HG03060 (cell line): ENCODE measurements at regions not wholly inside any gene's neighbourhood (a gene's known extent, or its start where the extent isn't known, plus 50 kb on each side); places are given as distances from the start of the nearest gene placed in this dataset.

Experiments used
- ATAC-seq: cut with Tn5 transposase; IDR thresholded peaks from one replicate; pipeline ENCODE4 v1.9.1; 2021; ENCODE audit warnings: low read depth, moderate number of reproducible peaks; ENCODE audit not compliant: unreplicated experiment

- ATAC-seq: no peak
These were observed 312.6 kb downstream of the FGFR2 start for GRCh38 chr10:121285406-121286196.

- no peak for ATAC-seq
These were observed 310.2 kb downstream of the FGFR2 start for GRCh38 chr10:121288011-121288410.

- no peak for ATAC-seq
These were observed 309.2 kb downstream of the FGFR2 start for GRCh38 chr10:121288864-121289661.

GRCh38 chr10:121289800-121290199 is 308.4 kb downstream of the FGFR2 start:
- ATAC-seq: no peak

GRCh38 chr10:121290674-121291073 is 307.6 kb downstream of the FGFR2 start:
- ATAC-seq: no peak

GRCh38 chr10:121291376-121291775 is 306.9 kb downstream of the FGFR2 start:
- ATAC-seq: no peak

GRCh38 chr10:121291823-121292222 is 306.4 kb downstream of the FGFR2 start:
- no peak for ATAC-seq

- no peak for ATAC-seq
These were observed 305.9 kb downstream of the FGFR2 start for GRCh38 chr10:121292321-121292720.

GRCh38 chr10:121293110-121293509 is 305.1 kb downstream of the FGFR2 start:
- ATAC-seq: no peak

GRCh38 chr10:121294630-121295029 is 303.6 kb downstream of the FGFR2 start:
- ATAC-seq: no peak

- ATAC-seq: no peak
These were observed 301.9 kb downstream of the FGFR2 start for GRCh38 chr10:121296378-121296777.

- ATAC-seq: no peak
These were observed 301.2 kb downstream of the FGFR2 start for GRCh38 chr10:121296881-121297585.

GRCh38 chr10:121300723-121301122 is 297.5 kb downstream of the FGFR2 start:
- no peak for ATAC-seq

- ATAC-seq: no peak
These were observed 295.6 kb downstream of the FGFR2 start for GRCh38 chr10:121302541-121303180.

- ATAC-seq: no peak
These were observed 294.9 kb downstream of the FGFR2 start for GRCh38 chr10:121303287-121303890.

- ATAC-seq: no peak
These were observed 293.2 kb downstream of the FGFR2 start for GRCh38 chr10:121305066-121305465.

GRCh38 chr10:121306159-121306673 is 292.0 kb downstream of the FGFR2 start:
- ATAC-seq: no peak

GRCh38 chr10:121307411-121307980 is 290.7 kb downstream of the FGFR2 start:
- no peak for ATAC-seq

GRCh38 chr10:121308020-121308419 is 290.2 kb downstream of the FGFR2 start:
- ATAC-seq: no peak

- ATAC-seq: no peak
These were observed 289.1 kb downstream of the FGFR2 start for GRCh38 chr10:121309164-121309563.
